ENCODE measurements at regions not wholly inside any gene's neighbourhood (a gene's known extent, or its start where the extent isn't known, plus 50 kb on each side); places are given as distances from the start of the nearest gene placed in this dataset.

- TF ChIP-seq FOXP2 (optimal IDR thresholded peaks at IDR 0.05; ENCODE audit: borderline replicate concordance, extremely low read depth, extremely low read length, insufficient read depth) (no peak), TAF1 (IDR thresholded peaks at IDR 0.05; ENCODE audit: borderline replicate concordance, insufficient read depth, low read length) (no peak), REST (IDR thresholded peaks at IDR 0.05; ENCODE audit: insufficient read depth in 1 of 2, low read depth in 2 of 2, low read length in 2 of 2) (no peak), SIN3A (IDR thresholded peaks at IDR 0.05; ENCODE audit: borderline replicate concordance, insufficient read depth, low read length) (no peak), POLR2AphosphoS5 (IDR thresholded peaks at IDR 0.05; ENCODE audit: low read depth, low read length) (no peak)
These were observed 70.3 kb upstream of the TRPM3 start for GRCh38 chr9:71191708-71192107.

- TF ChIP-seq POLR2AphosphoS5 (IDR thresholded peaks at IDR 0.05; ENCODE audit: low read depth, low read length) (no peak), REST (IDR thresholded peaks at IDR 0.05; ENCODE audit: insufficient read depth in 1 of 2, low read depth in 2 of 2, low read length in 2 of 2) (no peak), SIN3A (IDR thresholded peaks at IDR 0.05; ENCODE audit: borderline replicate concordance, insufficient read depth, low read length) (no peak), FOXP2 (optimal IDR thresholded peaks at IDR 0.05; ENCODE audit: borderline replicate concordance, extremely low read depth, extremely low read length, insufficient read depth) (no peak), TAF1 (IDR thresholded peaks at IDR 0.05; ENCODE audit: borderline replicate concordance, insufficient read depth, low read length) (no peak)
These were observed 61.8 kb upstream of the TRPM3 start for GRCh38 chr9:71183251-71183650.

GRCh38 chr9:71179183-71179582, 57.8 kb upstream of the TRPM3 start:
- TF ChIP-seq SIN3A (IDR thresholded peaks at IDR 0.05; ENCODE audit: borderline replicate concordance, insufficient read depth, low read length), result no peak
- no peak for TF ChIP-seq FOXP2 (optimal IDR thresholded peaks at IDR 0.05; ENCODE audit: borderline replicate concordance, extremely low read depth, extremely low read length, insufficient read depth)
- no peak for TF ChIP-seq TAF1 (IDR thresholded peaks at IDR 0.05; ENCODE audit: borderline replicate concordance, insufficient read depth, low read length)
- no peak for TF ChIP-seq REST (IDR thresholded peaks at IDR 0.05; ENCODE audit: insufficient read depth in 1 of 2, low read depth in 2 of 2, low read length in 2 of 2)
- no peak for TF ChIP-seq POLR2AphosphoS5 (IDR thresholded peaks at IDR 0.05; ENCODE audit: low read depth, low read length)

- TF ChIP-seq REST (IDR thresholded peaks at IDR 0.05; ENCODE audit: insufficient read depth in 1 of 2, low read depth in 2 of 2, low read length in 2 of 2) (no peak), FOXP2 (optimal IDR thresholded peaks at IDR 0.05; ENCODE audit: borderline replicate concordance, extremely low read depth, extremely low read length, insufficient read depth) (no peak), POLR2AphosphoS5 (IDR thresholded peaks at IDR 0.05; ENCODE audit: low read depth, low read length) (no peak), TAF1 (IDR thresholded peaks at IDR 0.05; ENCODE audit: borderline replicate concordance, insufficient read depth, low read length) (no peak), SIN3A (IDR thresholded peaks at IDR 0.05; ENCODE audit: borderline replicate concordance, insufficient read depth, low read length) (no peak)
These were observed 56.5 kb upstream of the TRPM3 start for GRCh38 chr9:71177901-71178300.

- TF ChIP-seq FOXP2 (optimal IDR thresholded peaks at IDR 0.05; ENCODE audit: borderline replicate concordance, extremely low read depth, extremely low read length, insufficient read depth) (no peak), POLR2AphosphoS5 (IDR thresholded peaks at IDR 0.05; ENCODE audit: low read depth, low read length) (no peak), REST (IDR thresholded peaks at IDR 0.05; ENCODE audit: insufficient read depth in 1 of 2, low read depth in 2 of 2, low read length in 2 of 2) (no peak), TAF1 (IDR thresholded peaks at IDR 0.05; ENCODE audit: borderline replicate concordance, insufficient read depth, low read length) (no peak), SIN3A (IDR thresholded peaks at IDR 0.05; ENCODE audit: borderline replicate concordance, insufficient read depth, low read length) (no peak)
These were observed 50.1 kb upstream of the TRPM3 start for GRCh38 chr9:71171517-71171916.

Data from PFSK-1 (cell line).